H1 (cell line): ENCODE measurements at regions not wholly inside any gene's neighbourhood (a gene's known extent, or its start where the extent isn't known, plus 50 kb on each side); places are given as distances from the start of the nearest gene placed in this dataset.

ENCODE experiments used
- BACH1 ChIP-seq: IDR thresholded peaks from 2 replicates; pipeline ENCODE4 v1.6.1; 2012; ENCODE audit warnings: low read length, improper control_type of control experiment
- NRF1 ChIP-seq: IDR thresholded peaks from 2 replicates; pipeline ENCODE4 v1.6.1; 2011; ENCODE audit warnings: mild to moderate bottlenecking, low read depth, low read length, improper control_type of control experiment
- PHF8 ChIP-seq: fragments of 200-600 bp; sonication (generic); conservative IDR thresholded peaks from 2 replicates; pipeline ENCODE4 v1.7.1; 2012; ENCODE audit warnings: low read depth, mild to moderate bottlenecking, inconsistent platforms, low read length, moderate library complexity
- SIX5 ChIP-seq: IDR thresholded peaks from 2 replicates; pipeline ENCODE4 v1.6.1; 2011; ENCODE audit warnings: mild to moderate bottlenecking, low read depth, low read length

DNA sequence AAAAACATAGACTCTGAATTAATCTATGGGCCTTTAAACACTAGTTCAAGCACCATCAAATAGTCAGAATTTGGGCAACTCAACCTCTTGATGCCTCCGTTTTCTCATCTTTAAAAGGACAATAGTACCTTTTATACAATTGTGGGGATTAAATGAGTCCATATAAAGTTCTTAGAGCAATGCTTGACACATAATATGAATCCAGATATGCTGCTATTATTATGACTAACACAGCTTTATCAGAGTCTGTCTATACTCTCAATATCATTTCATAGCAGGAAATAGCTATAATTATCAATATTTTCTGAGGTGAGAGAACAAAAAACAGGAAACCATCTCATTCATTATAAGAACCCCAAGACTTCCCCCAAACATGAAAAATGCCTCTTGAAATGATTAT lies 430.5 kb upstream of the XYLT1 start (continued):
- no peak for TF ChIP-seq PHF8
- TF ChIP-seq SIX5 = no peak
- no peak for TF ChIP-seq BACH1
- no peak for TF ChIP-seq NRF1
- TF ChIP-seq, all 59 proteins: peak for 0
